ENCODE measurements at regions not wholly inside any gene's neighbourhood (a gene's known extent, or its start where the extent isn't known, plus 50 kb on each side); places are given as distances from the start of the nearest gene placed in this dataset.
"Not testable (repeated sequence)": the region's sequence is repeated elsewhere in the genome, so short reads cannot be mapped to it uniquely, and the experiment has no call there.

DNA sequence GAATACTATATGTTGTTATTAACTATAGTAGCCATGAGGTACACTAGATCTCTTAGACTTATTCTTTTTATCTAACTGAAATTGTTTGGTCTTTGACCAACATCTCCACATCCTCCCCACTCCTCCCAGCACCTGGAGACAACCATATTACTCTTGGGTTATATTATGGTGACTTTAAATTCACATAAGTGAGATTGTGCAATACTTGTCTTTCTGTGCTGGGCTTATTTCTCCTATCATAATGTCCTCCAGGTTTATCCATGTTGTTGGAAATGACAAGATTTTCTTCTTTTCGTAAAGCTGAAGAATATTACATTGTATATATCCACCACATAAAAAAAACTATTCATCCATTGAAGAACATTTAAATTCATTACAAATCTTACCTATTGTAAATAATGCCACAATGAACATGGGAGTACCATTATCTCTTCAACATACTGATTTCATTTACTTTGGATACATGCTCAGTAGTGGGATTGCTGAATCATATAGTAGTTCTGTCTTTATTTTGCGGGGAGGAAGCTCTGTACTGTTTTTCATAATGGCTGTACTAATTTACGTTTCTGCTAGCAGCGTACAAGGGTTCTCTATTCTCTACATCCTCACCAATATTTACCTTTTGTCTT lies 159.2 kb upstream of the SCN7A start:
- TF ChIP-seq, protein P1, sequence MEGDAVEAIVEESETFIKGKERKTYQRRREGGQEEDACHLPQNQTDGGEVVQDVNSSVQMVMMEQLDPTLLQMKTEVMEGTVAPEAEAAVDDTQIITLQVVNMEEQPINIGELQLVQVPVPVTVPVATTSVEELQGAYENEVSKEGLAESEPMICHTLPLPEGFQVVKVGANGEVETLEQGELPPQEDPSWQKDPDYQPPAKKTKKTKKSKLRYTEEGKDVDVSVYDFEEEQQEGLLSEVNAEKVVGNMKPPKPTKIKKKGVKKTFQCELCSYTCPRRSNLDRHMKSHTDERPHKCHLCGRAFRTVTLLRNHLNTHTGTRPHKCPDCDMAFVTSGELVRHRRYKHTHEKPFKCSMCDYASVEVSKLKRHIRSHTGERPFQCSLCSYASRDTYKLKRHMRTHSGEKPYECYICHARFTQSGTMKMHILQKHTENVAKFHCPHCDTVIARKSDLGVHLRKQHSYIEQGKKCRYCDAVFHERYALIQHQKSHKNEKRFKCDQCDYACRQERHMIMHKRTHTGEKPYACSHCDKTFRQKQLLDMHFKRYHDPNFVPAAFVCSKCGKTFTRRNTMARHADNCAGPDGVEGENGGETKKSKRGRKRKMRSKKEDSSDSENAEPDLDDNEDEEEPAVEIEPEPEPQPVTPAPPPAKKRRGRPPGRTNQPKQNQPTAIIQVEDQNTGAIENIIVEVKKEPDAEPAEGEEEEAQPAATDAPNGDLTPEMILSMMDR (IDR thresholded peaks at IDR 0.05 in 4 of 5, conservative IDR thresholded peaks at IDR 0.05 in 1 of 5) = no peak
- no peak for TF ChIP-seq POLR2A (IDR thresholded peaks at IDR 0.05)
- no peaks in the 10 kb centered on the region for H3K9me3 ChIP-seq
- in situ Hi-C loops (cut with MboI; ENCODE audit: low sequenced_read_pairs in 4 of 4) (no loop called here), intact Hi-C loops (cut with DNase I; ENCODE audit: low total_unique reads) (no loop called here)
- no peaks in the 10 kb centered on the region for H3K36me3 ChIP-seq
- H3K27me3 ChIP-seq = no peaks in the 10 kb centered on the region
- H3K4me3 ChIP-seq = no peak overlapping the region
- H3K27ac ChIP-seq = no peak overlapping the region
- H3K4me1 ChIP-seq = no peaks in the 10 kb centered on the region
- DNase-seq = no peak
- ATAC-seq = no peak

DNA sequence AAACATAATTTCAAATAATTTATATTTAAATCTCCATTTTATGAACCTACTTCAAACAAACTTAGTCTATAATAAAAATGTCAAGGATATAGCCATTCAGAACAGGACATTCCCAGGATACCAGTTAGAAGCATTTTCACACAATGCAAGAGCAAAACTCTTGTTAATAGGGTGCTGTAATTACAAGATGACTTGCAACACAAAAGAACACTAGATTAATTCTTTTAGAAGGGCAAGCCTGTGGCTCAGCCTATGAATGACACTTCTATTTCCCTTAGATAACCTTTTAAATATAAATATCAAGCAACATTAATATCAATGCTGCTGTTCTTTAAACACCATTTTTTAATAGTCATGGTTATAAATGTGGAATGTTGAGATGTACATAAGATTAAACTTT lies 157.9 kb upstream of the SCN7A start:
- Histone ChIP-seq H3K27ac (no peak overlapping the region), H3K9me3 (no peaks in the 10 kb centered on the region), H3K4me3 (no peak overlapping the region), H3K4me1 (no peaks in the 10 kb centered on the region), H3K36me3 (no peaks in the 10 kb centered on the region), H3K27me3 (no peaks in the 10 kb centered on the region)
- in situ Hi-C loops (cut with MboI; ENCODE audit: low sequenced_read_pairs in 4 of 4) = no loop called here
- DNase-seq (no peak), ATAC-seq (no peak)
- TF ChIP-seq, protein P1 (IDR thresholded peaks at IDR 0.05 in 4 of 5, conservative IDR thresholded peaks at IDR 0.05 in 1 of 5) = no peak
- TF ChIP-seq POLR2A (IDR thresholded peaks at IDR 0.05) = no peak
- intact Hi-C loops (cut with DNase I; ENCODE audit: low total_unique reads) = no loop called here

DNA sequence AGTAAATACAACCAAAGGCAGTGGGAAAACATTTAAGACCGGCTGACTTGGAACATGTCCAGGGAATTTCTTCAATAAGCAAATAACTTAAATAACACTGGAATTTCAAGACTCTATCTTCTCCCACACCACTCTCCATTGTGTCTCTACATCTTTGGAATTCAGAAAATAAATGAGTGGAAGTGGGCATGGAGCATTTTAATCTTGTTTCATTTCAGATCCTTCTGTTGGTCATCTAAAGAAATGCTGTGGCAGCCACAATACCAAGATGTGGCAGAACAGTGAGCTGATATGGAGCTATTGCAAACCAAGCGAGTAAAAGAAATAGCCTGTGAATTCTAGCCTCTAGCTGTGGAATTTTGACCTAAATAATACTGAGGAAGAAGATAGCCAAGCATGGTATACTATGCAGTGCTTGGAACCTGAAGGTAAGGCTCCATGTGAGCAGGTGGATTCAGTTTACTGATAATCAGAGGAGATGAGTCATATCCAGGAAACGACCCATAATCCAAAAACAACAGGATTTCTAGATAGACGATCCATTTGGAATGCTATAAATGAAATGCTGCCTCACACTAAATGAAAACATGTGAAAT lies 157.1 kb upstream of the SCN7A start:
- Histone ChIP-seq H3K36me3 (no peaks in the 10 kb centered on the region), H3K27ac (no peak overlapping the region), H3K9me3 (no peaks in the 10 kb centered on the region), H3K4me1 (no peaks in the 10 kb centered on the region), H3K27me3 (no peaks in the 10 kb centered on the region), H3K4me3 (no peak overlapping the region)
- DNase-seq (no peak), ATAC-seq (no peak)
- intact Hi-C loops (cut with DNase I; ENCODE audit: low total_unique reads) = no loop called here
- in situ Hi-C loops (cut with MboI; ENCODE audit: low sequenced_read_pairs in 4 of 4) = no loop called here
- TF ChIP-seq, protein P1 (IDR thresholded peaks at IDR 0.05 in 4 of 5, conservative IDR thresholded peaks at IDR 0.05 in 1 of 5) = no peak
- TF ChIP-seq POLR2A (IDR thresholded peaks at IDR 0.05) = no peak

DNA sequence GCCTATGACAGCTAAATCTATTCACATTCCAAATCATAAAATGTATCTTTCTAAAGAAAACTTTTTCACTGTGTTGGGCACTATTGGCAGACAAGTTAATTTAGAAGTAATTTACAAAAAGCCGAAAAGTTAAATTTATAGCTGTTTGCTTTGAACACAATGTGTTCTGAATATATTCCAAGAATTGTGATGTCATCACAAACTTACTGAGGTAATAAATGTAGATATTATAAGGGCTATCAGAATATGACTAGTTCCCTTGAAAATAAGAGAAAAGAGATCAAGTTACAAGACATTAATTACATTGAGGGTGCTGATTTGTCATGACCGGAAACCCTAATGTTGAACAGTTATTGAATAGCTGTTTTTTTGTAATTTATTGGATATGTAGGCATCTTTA lies 153.9 kb upstream of the SCN7A start:
- no peak for ATAC-seq
- TF ChIP-seq, protein P1 (IDR thresholded peaks at IDR 0.05 in 4 of 5, conservative IDR thresholded peaks at IDR 0.05 in 1 of 5) = no peak
- no peak for TF ChIP-seq POLR2A (IDR thresholded peaks at IDR 0.05)
- no peaks in the 10 kb centered on the region for H3K9me3 ChIP-seq
- in situ Hi-C loops (cut with MboI; ENCODE audit: low sequenced_read_pairs in 4 of 4) = no loop called here
- intact Hi-C loops (cut with DNase I; ENCODE audit: low total_unique reads) = no loop called here
- no peak overlapping the region for H3K27ac ChIP-seq
- H3K4me3 ChIP-seq = no peak overlapping the region
- no peaks in the 10 kb centered on the region for H3K27me3 ChIP-seq
- no peaks in the 10 kb centered on the region for H3K36me3 ChIP-seq
- no peak for DNase-seq
- no peaks in the 10 kb centered on the region for H3K4me1 ChIP-seq

DNA sequence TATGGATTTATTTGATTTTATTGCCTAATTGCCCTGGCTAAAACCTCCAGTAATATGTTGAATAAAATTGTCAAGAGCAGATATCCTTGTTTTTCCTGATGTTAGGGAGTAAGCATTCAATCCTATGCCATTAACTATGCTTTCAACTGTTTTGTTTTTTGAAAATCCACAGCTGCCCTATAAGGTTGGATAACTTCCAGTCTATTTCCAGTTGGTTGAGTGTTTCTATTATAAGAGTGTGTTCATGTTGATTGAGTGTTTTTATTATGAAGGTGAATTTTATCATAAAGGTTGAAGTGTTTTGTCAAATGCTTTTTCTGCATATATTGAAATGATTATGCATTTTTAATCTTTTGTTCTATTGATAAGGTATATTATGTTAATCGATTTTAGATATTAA lies 149.9 kb upstream of the SCN7A start:
- Histone ChIP-seq H3K4me1 (no peaks in the 10 kb centered on the region), H3K36me3 (no peaks in the 10 kb centered on the region), H3K27me3 (no peaks in the 10 kb centered on the region), H3K4me3 (no peak overlapping the region), H3K9me3 (no peaks in the 10 kb centered on the region), H3K27ac (no peak overlapping the region)
- intact Hi-C loops (cut with DNase I; ENCODE audit: low total_unique reads) (no loop called here), in situ Hi-C loops (cut with MboI; ENCODE audit: low sequenced_read_pairs in 4 of 4) (no loop called here)
- ATAC-seq (no peak), DNase-seq (no peak)
- TF ChIP-seq, protein P1 (IDR thresholded peaks at IDR 0.05 in 4 of 5, conservative IDR thresholded peaks at IDR 0.05 in 1 of 5) = no peak
- no peak for TF ChIP-seq POLR2A (IDR thresholded peaks at IDR 0.05)

DNA sequence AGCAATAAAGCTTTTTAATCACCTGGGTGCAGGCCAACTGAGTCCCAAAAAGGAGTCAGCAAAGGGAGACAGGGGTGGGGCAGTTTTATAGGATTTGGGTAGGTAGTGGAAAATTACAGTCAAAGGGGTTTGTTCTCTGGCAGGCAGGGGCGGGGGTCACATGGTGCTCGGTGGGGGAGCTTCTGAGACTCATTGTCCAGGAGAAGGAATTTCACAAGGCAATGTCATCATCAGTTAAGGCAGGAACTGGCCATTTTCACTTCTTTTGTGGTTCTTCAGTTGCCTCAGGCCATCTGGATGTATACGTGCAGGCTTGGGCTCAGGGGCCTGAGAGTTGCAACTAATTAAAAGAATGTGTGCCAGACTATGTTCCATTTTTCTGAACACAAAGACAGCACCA lies 147.5 kb upstream of the SCN7A start:
- intact Hi-C loops (cut with DNase I; ENCODE audit: low total_unique reads); H3K9me3 ChIP-seq; in situ Hi-C loops (cut with MboI; ENCODE audit: low sequenced_read_pairs in 4 of 4); ATAC-seq; H3K4me1 ChIP-seq; H3K4me3 ChIP-seq; H3K27ac ChIP-seq; H3K36me3 ChIP-seq; DNase-seq; H3K27me3 ChIP-seq: not testable (repeated sequence)
